Stimulated activated naive B cell treated with anti-CD40 and anti-IgM and Interleukin-4, amounts not matched to agents 10 μg/mL and 1 μg/mL and 100 μg/mL, for 72 hours (primary cell): ENCODE measurements at regions not wholly inside any gene's neighbourhood (a gene's known extent, or its start where the extent isn't known, plus 50 kb on each side); places are given as distances from the start of the nearest gene placed in this dataset.
"Not testable (repeated sequence)": the region's sequence is repeated elsewhere in the genome, so short reads cannot be mapped to it uniquely, and the experiment has no call there.

ENCODE experiments used
- ATAC-seq, 2 donors: fragments of 150-1000 bp; cut with Tn5 transposase; replicated peaks; 2 replicates each; pipeline ENCODE4 v1.10.0; 2021; ENCODE audit warnings: moderate library complexity in 1 of 2
- DNase-seq: peaks from one replicate; pipeline ENCODE4 v3.0.0; 2021
- H3K27ac Mint-ChIP-seq: one replicate; pipeline ENCODE4 v1.8.0; 2022; ENCODE audit warnings: mild to moderate bottlenecking, mixed read lengths
- H3K27me3 Mint-ChIP-seq, 2 donors: one replicate each; pipeline ENCODE4 v1.8.0; 2022; ENCODE audit warnings: mixed read lengths in 2 of 2
- H3K36me3 Mint-ChIP-seq, 2 donors: one replicate each; pipeline ENCODE4 v1.8.0; 2022; ENCODE audit warnings: mixed read lengths in 2 of 2, mild to moderate bottlenecking in 1 of 2
- H3K4me1 Mint-ChIP-seq, 2 donors: one replicate each; pipeline ENCODE4 v1.8.0; 2022; ENCODE audit warnings: mixed read lengths in 2 of 2, mild to moderate bottlenecking in 1 of 2
- H3K4me3 Mint-ChIP-seq, 2 donors: one replicate each; pipeline ENCODE4 v1.8.0; 2022; ENCODE audit warnings: mild to moderate bottlenecking in 2 of 2, mixed read lengths in 2 of 2, moderate library complexity in 1 of 2
- H3K9me3 Mint-ChIP-seq, 2 donors: one replicate each; pipeline ENCODE4 v1.8.0; 2022; ENCODE audit warnings: mixed read lengths in 2 of 2, mild to moderate bottlenecking in 1 of 2

DNA sequence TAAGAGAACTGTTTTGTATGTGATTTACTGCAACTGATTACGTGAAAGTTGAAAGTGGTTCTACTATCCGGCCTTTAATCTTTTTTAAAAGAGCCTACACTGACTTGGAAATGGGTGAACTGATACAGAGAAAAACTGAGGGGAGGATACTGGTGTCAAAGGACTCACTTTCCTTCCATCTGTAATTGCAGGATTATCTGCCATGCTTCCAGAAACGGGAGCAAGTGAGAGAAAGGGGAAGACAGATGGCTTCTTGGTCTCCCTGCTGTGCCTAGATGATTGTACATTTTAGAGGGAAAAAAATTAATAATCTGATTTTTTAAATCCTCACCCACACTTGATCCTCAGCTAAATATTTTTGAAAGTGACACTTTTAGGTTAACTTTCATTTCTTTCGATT is 88.3 kb upstream of the GRID2 start:
- Mint-ChIP-seq H3K4me1 (no peaks in the 10 kb centered on the region), H3K27ac (no peak overlapping the region), H3K4me3 (no peak overlapping the region), H3K9me3 (peaks cover 7 to 13% of the 10 kb centered on the region in 2 donors), H3K36me3 (no peaks in the 10 kb centered on the region), H3K27me3 (no peaks in the 10 kb centered on the region)
- ATAC-seq (no peak), DNase-seq (no peak)

- no peak overlapping the region for H3K27ac Mint-ChIP-seq
These were observed 72.3 kb upstream of the GRID2 start for GRCh38 chr4:92231511-92231910.

DNA sequence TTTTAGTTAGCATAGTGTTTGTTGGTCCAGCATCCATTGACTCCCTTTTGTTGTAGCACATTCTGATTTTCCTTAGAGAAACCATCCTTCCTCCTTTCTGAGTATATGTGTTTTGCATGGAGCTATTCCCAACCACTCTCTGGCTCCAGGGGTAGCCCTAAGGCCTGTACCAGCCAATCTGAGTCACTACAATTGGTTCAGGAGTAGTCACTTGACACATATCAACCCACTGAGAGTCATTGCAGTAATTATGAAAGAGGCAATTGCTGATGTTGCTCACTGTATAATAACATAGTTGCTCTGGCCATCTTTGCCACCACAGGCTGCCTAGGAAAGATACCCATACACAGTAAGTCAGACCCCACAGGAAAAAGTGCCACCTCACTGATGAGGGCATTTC is 71.2 kb upstream of the GRID2 start:
- DNase-seq (no peak), ATAC-seq (no peak)
- Mint-ChIP-seq H3K27me3 (no peaks in the 10 kb centered on the region), H3K4me1 (no peaks in the 10 kb centered on the region), H3K36me3 (no peaks in the 10 kb centered on the region), H3K9me3 (no peaks in the 10 kb centered on the region), H3K27ac (no peak overlapping the region), H3K4me3 (no peak overlapping the region)

More at GRCh38 chr4:92231511-92231910, 72.3 kb upstream of the GRID2 start:
- no peak for ATAC-seq
- Mint-ChIP-seq H3K4me1 (no peaks in the 10 kb centered on the region), H3K27me3 (no peaks in the 10 kb centered on the region), H3K9me3 (no peaks in the 10 kb centered on the region), H3K4me3 (no peak overlapping the region), H3K36me3 (no peaks in the 10 kb centered on the region)
- DNase-seq, result no peak

DNA sequence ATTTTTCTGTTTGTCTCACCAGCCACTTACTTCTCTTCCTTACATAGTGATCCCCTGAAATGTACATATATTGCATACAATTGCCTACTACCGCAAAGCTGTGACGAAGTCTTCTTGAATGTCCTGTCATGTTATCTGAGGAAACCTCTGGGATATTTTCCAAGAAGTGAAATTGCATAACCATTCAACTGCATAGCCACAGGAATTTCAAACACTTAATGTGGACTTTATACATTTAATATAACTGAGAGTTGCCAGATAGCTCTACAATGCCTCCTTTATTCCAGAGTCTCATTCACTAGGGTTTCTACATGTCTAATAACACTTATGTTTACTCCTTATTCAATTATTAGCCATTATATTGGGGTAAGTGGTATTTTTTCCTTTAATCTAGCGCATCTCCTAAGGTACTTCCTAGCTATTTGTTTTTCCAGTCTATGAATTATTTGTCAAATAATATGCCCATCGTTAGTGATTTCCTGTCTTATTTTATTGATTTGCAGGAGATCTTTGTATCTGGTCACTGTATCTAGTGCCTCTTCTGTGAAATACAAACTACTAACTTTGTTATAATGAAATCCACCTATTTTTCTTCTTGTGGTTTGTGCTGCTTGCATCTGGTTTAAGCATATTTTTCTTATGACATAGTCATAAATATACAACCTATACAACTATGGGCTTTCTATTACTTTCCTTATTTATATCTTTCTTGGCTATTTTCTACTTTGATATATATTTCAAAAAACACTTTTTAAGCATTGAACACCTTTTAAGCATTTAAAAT is 69.2 kb upstream of the GRID2 start:
- no peaks in the 10 kb centered on the region for H3K36me3 Mint-ChIP-seq
- DNase-seq (no peak), ATAC-seq (no peak)
- peaks cover 4 to 5% of the 10 kb centered on the region in 2 donors for H3K9me3 Mint-ChIP-seq
- no peaks in the 10 kb centered on the region for H3K4me1 Mint-ChIP-seq
- no peaks in the 10 kb centered on the region for H3K27me3 Mint-ChIP-seq
- no peak overlapping the region for H3K4me3 Mint-ChIP-seq
- no peak overlapping the region for H3K27ac Mint-ChIP-seq

DNA sequence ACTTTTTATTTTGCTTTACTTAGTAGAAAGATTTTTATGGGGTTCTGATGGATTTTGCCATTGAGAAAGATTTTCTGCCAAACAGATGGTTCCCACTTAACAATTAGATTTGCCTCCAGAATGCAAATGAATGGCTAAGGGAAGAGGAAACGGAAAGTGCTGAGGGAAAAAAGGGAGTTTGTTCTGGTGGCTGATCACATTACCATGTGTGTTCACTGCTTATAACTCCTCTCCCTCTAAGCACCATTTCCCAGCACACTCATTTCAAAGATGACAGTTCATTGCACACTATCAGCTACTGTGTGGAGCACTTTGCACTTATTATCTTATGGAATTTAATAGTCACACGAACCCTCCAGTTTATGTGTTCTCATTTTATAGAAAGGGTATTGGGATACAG is 68.0 kb upstream of the GRID2 start:
- H3K4me1 Mint-ChIP-seq, result no peaks in the 10 kb centered on the region
- H3K36me3 Mint-ChIP-seq, result no peaks in the 10 kb centered on the region
- H3K4me3 Mint-ChIP-seq, result no peak overlapping the region
- peaks cover 5% of the 10 kb centered on the region in 2 donors for H3K9me3 Mint-ChIP-seq
- DNase-seq (no peak), ATAC-seq (no peak)
- H3K27me3 Mint-ChIP-seq, result no peaks in the 10 kb centered on the region
- H3K27ac Mint-ChIP-seq, result no peak overlapping the region

- no peak overlapping the region for H3K4me3 Mint-ChIP-seq
- ATAC-seq, result no peak
- DNase-seq, result no peak
- H3K27me3 Mint-ChIP-seq, result no peaks in the 10 kb centered on the region
- H3K36me3 Mint-ChIP-seq, result no peaks in the 10 kb centered on the region
- H3K4me1 Mint-ChIP-seq, result no peaks in the 10 kb centered on the region
- H3K9me3 Mint-ChIP-seq, result peaks cover 5% of the 10 kb centered on the region in 2 donors
- H3K27ac Mint-ChIP-seq, result no peak overlapping the region
These were observed 66.9 kb upstream of the GRID2 start for GRCh38 chr4:92236877-92237276.

- H3K36me3 Mint-ChIP-seq, result no peaks in the 10 kb centered on the region
- H3K4me3 Mint-ChIP-seq, result no peak overlapping the region
- peaks cover 5% of the 10 kb centered on the region in 2 donors for H3K9me3 Mint-ChIP-seq
- H3K27ac Mint-ChIP-seq, result no peak overlapping the region
- H3K27me3 Mint-ChIP-seq, result no peaks in the 10 kb centered on the region
- no peak for DNase-seq
- H3K4me1 Mint-ChIP-seq, result no peaks in the 10 kb centered on the region
- no peak for ATAC-seq
These were observed 66.2 kb upstream of the GRID2 start for GRCh38 chr4:92237559-92237958.

GRCh38 chr4:92241094-92241493 is 62.7 kb upstream of the GRID2 start:
- no peaks in the 10 kb centered on the region for H3K27me3 Mint-ChIP-seq
- no peaks in the 10 kb centered on the region for H3K4me1 Mint-ChIP-seq
- DNase-seq (no peak), ATAC-seq (no peak)
- H3K36me3 Mint-ChIP-seq, result no peaks in the 10 kb centered on the region
- peaks cover 5% of the 10 kb centered on the region in 2 donors for H3K9me3 Mint-ChIP-seq
- H3K4me3 Mint-ChIP-seq, result no peak overlapping the region
- no peak overlapping the region for H3K27ac Mint-ChIP-seq

DNA sequence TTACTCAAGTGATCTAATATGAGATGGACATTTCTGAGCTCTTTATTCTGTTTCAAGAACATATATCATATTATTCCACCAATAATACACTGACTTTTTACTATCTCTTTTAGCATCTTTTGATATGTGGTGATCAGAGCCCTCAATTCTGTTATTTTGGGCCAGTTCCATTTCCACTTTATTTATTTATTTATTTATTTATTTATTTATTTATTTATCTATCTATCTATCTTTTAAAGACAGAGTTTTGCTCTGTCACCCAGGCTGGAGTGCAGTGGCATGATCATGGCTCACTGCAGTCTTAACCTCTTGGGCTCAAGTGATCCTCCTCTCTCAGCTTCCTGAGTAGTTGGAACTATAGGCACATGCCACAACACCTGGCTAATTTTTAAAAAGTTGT is 57.4 kb upstream of the GRID2 start:
- Mint-ChIP-seq H3K36me3 (no peaks in the 10 kb centered on the region), H3K4me3 (no peak overlapping the region), H3K27me3 (no peaks in the 10 kb centered on the region), H3K9me3 (peaks cover 5 to 7% of the 10 kb centered on the region in 2 donors), H3K4me1 (no peaks in the 10 kb centered on the region), H3K27ac (no peak overlapping the region)
- DNase-seq, result no peak
- ATAC-seq, result no peak

DNA sequence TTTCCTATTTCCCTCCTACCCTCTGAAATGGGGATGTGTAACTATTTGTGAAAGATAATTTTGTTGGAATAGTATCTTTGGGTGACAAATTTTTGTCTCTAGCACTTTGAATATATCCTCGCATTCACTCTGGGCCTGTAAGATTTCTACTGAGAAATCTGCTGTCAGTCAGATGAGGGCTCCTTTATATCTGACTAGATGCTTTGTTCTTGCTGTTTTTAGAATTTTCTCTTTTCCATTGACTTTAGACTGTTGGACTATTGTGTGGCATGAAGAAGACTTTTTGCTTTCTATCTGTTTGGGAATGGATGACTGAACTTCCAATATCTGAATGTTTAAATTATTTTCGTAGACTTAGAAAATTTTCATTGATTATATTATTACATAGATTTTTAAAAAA is 54.2 kb upstream of the GRID2 start:
- ATAC-seq, result no peak
- Mint-ChIP-seq H3K27ac (no peak overlapping the region), H3K27me3 (no peaks in the 10 kb centered on the region), H3K9me3 (peaks cover 5 to 9% of the 10 kb centered on the region in 2 donors), H3K4me3 (no peak overlapping the region), H3K4me1 (no peaks in the 10 kb centered on the region), H3K36me3 (no peaks in the 10 kb centered on the region)
- no peak for DNase-seq

DNA sequence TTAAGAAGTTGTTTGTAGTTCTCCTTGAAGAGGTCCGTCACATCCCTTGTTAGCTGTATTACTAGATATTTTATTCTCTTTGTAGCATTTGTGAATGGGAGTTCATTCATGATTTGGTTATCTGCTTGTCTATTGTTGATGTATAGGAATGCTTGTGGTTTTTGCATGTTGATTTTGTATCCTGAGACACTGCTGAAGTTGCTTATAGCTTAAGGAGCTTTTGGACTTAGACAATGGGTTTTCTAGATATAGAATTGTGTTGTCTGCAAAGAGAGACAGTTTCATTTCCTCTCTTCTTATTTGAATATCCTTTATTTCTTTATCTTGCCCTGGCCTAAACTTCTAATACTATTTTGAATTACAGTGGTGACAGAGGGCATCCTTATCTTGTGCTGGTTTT is 52.1 kb upstream of the GRID2 start:
- Mint-ChIP-seq H3K9me3 (peaks cover 5 to 9% of the 10 kb centered on the region in 2 donors), H3K36me3 (no peaks in the 10 kb centered on the region), H3K4me3 (no peak overlapping the region), H3K4me1 (no peaks in the 10 kb centered on the region), H3K27ac (no peak overlapping the region), H3K27me3 (no peaks in the 10 kb centered on the region)
- no peak for DNase-seq
- no peak for ATAC-seq

GRCh38 chr4:92252358-92252757 is 51.4 kb upstream of the GRID2 start:
- H3K9me3 Mint-ChIP-seq, result peaks cover 5 to 10% of the 10 kb centered on the region in 2 donors
- not testable (repeated sequence) for H3K36me3 Mint-ChIP-seq, H3K4me1 Mint-ChIP-seq, H3K27ac Mint-ChIP-seq, H3K4me3 Mint-ChIP-seq, ATAC-seq, DNase-seq, H3K27me3 Mint-ChIP-seq

DNA sequence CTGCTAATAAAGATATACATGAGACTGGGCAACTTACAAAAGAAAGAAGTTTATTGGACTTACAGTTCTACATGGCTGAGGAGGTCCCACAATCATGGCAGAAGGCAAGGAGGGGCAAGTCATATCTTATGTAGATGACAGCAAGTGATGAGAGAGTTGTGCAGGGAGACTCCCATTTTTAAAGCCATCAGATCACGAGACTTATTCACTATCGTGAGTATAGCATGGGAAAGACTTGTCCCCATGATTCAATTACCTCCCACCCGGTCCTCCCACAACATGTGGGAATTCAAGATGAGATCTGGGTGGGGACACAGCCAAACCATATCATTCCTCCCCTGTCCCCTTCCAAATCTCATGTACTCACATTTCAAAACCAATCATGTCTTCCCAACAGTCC is 50.9 kb upstream of the GRID2 start:
- Mint-ChIP-seq H3K4me3 (no peak overlapping the region), H3K27ac (no peak overlapping the region), H3K27me3 (no peaks in the 10 kb centered on the region), H3K36me3 (no peaks in the 10 kb centered on the region), H3K9me3 (peaks cover 5 to 10% of the 10 kb centered on the region in 2 donors), H3K4me1 (no peaks in the 10 kb centered on the region)
- ATAC-seq, result no peak
- no peak for DNase-seq

GRCh38 chr4:92253550-92253949 is 50.2 kb upstream of the GRID2 start:
- ATAC-seq, result no peak
- Mint-ChIP-seq H3K9me3 (peaks cover 8 to 12% of the 10 kb centered on the region in 2 donors), H3K27me3 (no peaks in the 10 kb centered on the region), H3K4me1 (no peaks in the 10 kb centered on the region), H3K27ac (no peak overlapping the region), H3K36me3 (no peaks in the 10 kb centered on the region), H3K4me3 (no peak overlapping the region)
- no peak for DNase-seq
